HTR-8/SVneo (cell line): ENCODE measurements at regions not wholly inside any gene's neighbourhood (a gene's known extent, or its start where the extent isn't known, plus 50 kb on each side); places are given as distances from the start of the nearest gene placed in this dataset.

Source experiments
- DNase-seq: peaks from one replicate; pipeline ENCODE4 v3.0.0; 2011; ENCODE audit warnings: low spot score, mixed read lengths; ENCODE audit not compliant: insufficient read length
- FAIRE-seq: peaks from 2 replicates; lab custom pipeline; 2011; peaks lifted over from hg19 to GRCh38; lab: Jason Lieb, UNC

GRCh38 chr17:13962716-13963240 is 106.5 kb upstream of the COX10 start:
- DNase-seq (no peak), FAIRE-seq (no peak)

- no peak for FAIRE-seq
- DNase-seq: no peak
Measured at GRCh38 chr17:13967416-13967815, 101.9 kb upstream of the COX10 start.

- DNase-seq: no peak
- FAIRE-seq: no peak
Measured at GRCh38 chr17:13970531-13970930, 98.8 kb upstream of the COX10 start.

- DNase-seq: no peak
- FAIRE-seq: no peak
Measured at GRCh38 chr17:13973960-13974651, 95.2 kb upstream of the COX10 start.

GRCh38 chr17:13977837-13978236 is 91.5 kb upstream of the COX10 start:
- FAIRE-seq (no peak), DNase-seq (no peak)

GRCh38 chr17:13978478-13978877 is 90.8 kb upstream of the COX10 start:
- no peak for DNase-seq
- FAIRE-seq: no peak

GRCh38 chr17:13981881-13982280 is 87.4 kb upstream of the COX10 start:
- FAIRE-seq (no peak), DNase-seq (no peak)

GRCh38 chr17:13984956-13985355 is 84.3 kb upstream of the COX10 start:
- DNase-seq (no peak), FAIRE-seq (no peak)

- no peak for DNase-seq
- FAIRE-seq: no peak
Measured at GRCh38 chr17:13986855-13987254, 82.4 kb upstream of the COX10 start.

- no peak for FAIRE-seq
Measured at GRCh38 chr17:13989138-13989537, 80.2 kb upstream of the COX10 start.

GRCh38 chr17:13993106-13993505 is 76.2 kb upstream of the COX10 start:
- DNase-seq: no peak
- no peak for FAIRE-seq

More at GRCh38 chr17:13989138-13989537, 80.2 kb upstream of the COX10 start:
- no peak for DNase-seq

GRCh38 chr17:13994050-13994449 is 75.3 kb upstream of the COX10 start:
- DNase-seq: no peak
- FAIRE-seq: no peak

- DNase-seq (no peak), FAIRE-seq (no peak)
Measured at GRCh38 chr17:13995856-13996271, 73.4 kb upstream of the COX10 start.

- FAIRE-seq: no peak
- DNase-seq: no peak
Measured at GRCh38 chr17:13996276-13996675, 73.0 kb upstream of the COX10 start.

- DNase-seq: no peak
Measured at GRCh38 chr17:13996748-13997147, 72.6 kb upstream of the COX10 start.

GRCh38 chr17:14004927-14005620 is 64.2 kb upstream of the COX10 start:
- DNase-seq (no peak), FAIRE-seq (no peak)

More at GRCh38 chr17:13996748-13997147, 72.6 kb upstream of the COX10 start:
- FAIRE-seq: no peak

- DNase-seq (no peak), FAIRE-seq (no peak)
Measured at GRCh38 chr17:14006249-14006942, 62.9 kb upstream of the COX10 start.

GRCh38 chr17:14007951-14008350 is 61.4 kb upstream of the COX10 start:
- FAIRE-seq: no peak
- DNase-seq: no peak

GRCh38 chr17:14011036-14011692 is 58.1 kb upstream of the COX10 start:
- no peak for DNase-seq
- FAIRE-seq: no peak

GRCh38 chr17:14011740-14012405 is 57.4 kb upstream of the COX10 start:
- no peak for DNase-seq
- FAIRE-seq: no peak
